ENCODE measurements at regions not wholly inside any gene's neighbourhood (a gene's known extent, or its start where the extent isn't known, plus 50 kb on each side); places are given as distances from the start of the nearest gene placed in this dataset.
"Not testable (repeated sequence)": the region's sequence is repeated elsewhere in the genome, so short reads cannot be mapped to it uniquely, and the experiment has no call there.

DNA sequence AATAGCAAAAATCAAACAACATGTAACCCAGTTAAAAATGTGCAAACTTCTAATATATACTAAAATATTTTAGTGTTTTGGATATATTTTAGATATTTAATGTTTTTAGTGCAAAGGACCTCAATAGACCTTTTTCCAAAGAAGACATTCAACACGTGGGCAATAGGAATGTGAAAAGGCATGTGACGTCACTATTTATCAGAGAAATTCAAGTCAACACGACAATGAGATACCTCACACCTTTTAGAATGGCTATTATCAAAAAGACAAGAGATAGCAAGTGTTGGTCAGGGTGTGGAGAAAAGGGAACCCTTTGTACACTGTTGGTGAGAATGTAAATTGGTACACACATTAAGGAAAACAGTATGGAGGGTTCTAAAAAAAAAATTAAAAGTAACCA, 115.6 kb upstream of the FAM47B start:
- H3K4me3 ChIP-seq (replicated peaks; ENCODE audit: low read depth, low read length) = no peak overlapping the region
- TF ChIP-seq, protein P1, sequence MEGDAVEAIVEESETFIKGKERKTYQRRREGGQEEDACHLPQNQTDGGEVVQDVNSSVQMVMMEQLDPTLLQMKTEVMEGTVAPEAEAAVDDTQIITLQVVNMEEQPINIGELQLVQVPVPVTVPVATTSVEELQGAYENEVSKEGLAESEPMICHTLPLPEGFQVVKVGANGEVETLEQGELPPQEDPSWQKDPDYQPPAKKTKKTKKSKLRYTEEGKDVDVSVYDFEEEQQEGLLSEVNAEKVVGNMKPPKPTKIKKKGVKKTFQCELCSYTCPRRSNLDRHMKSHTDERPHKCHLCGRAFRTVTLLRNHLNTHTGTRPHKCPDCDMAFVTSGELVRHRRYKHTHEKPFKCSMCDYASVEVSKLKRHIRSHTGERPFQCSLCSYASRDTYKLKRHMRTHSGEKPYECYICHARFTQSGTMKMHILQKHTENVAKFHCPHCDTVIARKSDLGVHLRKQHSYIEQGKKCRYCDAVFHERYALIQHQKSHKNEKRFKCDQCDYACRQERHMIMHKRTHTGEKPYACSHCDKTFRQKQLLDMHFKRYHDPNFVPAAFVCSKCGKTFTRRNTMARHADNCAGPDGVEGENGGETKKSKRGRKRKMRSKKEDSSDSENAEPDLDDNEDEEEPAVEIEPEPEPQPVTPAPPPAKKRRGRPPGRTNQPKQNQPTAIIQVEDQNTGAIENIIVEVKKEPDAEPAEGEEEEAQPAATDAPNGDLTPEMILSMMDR (IDR thresholded peaks at IDR 0.05; ENCODE audit: low read depth, low read length, missing control alignments) = no peak

DNA sequence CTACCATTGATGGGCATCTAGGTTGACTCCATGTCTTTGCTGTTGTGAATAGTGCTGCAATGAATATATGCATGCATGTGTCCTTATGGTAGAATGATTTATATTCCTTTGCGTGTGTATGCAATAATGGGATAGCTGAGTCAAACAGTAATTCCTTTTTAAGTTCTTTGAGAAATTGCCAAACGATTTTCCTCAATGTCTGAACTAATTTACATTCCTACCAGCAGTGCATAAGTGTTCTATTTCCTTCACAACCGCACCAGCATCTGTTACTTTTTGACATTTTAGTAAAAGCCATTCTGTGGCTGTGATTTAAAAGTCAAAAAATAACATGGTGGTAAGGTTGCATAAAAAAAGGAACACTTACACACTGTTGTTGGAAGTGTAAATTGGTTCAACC, 103.1 kb upstream of the FAM47B start:
- TF ChIP-seq, protein P1 (IDR thresholded peaks at IDR 0.05; ENCODE audit: low read depth, low read length, missing control alignments) = no peak
- DNase-seq (ENCODE audit: extremely low read depth, low read depth) = no peak
- H3K4me3 ChIP-seq (replicated peaks; ENCODE audit: low read depth, low read length) = no peak overlapping the region

More for the DNA sequence above, 115.6 kb upstream of the FAM47B start:
- DNase-seq (ENCODE audit: extremely low read depth, low read depth) = no peak

DNA sequence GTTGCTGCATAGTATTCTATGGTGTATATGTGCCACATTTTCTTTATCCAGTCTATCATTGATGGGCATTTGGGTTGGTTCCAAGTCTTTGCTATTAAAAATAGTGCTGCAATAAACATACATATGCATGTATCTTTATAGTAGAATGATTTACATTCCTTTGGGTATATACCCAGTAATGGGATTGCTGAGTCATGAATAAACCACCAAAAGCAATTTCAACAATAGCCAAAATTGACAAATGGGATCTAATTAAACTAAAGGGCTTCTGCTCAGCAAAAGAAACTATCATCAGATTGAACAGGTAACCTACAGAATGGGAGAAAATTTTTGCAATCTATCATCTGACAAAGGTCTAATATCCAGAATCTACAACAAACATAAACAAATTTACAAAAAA, 101.4 kb upstream of the FAM47B start:
- H3K4me3 ChIP-seq (replicated peaks; ENCODE audit: low read depth, low read length); DNase-seq (ENCODE audit: extremely low read depth, low read depth): not testable (repeated sequence)

DNA sequence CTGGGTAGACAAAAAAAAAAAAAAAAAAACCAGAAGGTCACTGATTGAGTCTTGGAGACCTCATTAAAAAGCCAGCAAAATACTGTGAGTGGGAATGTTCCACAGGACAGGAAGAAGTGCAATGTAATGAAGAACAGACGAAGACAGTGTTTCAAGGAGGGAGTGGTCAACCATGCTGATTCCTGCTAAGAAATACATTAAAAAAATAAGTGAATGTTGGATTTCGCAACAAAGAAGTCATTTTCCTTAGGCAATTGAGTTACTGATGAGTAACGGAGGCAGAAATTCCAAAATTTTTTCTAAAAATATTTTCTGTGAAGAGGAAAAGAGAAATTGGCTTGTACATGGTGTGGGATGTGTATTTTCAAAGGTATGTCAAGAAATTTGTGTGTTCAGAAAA, 94.3 kb upstream of the FAM47B start:
- TF ChIP-seq, protein P1 (IDR thresholded peaks at IDR 0.05; ENCODE audit: low read depth, low read length, missing control alignments) = no peak
- peak; percentile 2 for DNase-seq (ENCODE audit: extremely low read depth, low read depth)
- H3K4me3 ChIP-seq (replicated peaks; ENCODE audit: low read depth, low read length) = no peak overlapping the region

DNA sequence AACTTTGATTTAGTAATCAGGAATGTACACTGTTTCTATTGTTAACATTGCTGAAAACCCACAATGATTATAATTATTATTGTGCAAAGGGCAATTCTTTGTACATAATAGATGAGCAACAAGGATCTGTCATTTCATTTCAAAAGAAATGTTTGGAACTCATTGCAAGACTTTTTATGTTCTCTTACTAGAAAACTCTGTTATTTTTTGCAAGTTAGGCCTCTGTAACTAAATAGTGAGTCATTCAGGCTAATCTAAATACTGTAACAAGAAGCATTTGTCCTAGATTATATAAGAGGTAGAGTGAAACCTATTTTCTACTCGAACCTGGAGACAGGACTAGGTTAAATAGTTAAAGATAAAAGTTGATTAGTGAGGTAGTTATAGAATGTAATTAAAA, 93.2 kb upstream of the FAM47B start:
- no peak for DNase-seq (ENCODE audit: extremely low read depth, low read depth)
- H3K4me3 ChIP-seq (replicated peaks; ENCODE audit: low read depth, low read length) = no peak overlapping the region
- TF ChIP-seq, protein P1 (IDR thresholded peaks at IDR 0.05; ENCODE audit: low read depth, low read length, missing control alignments) = no peak

DNA sequence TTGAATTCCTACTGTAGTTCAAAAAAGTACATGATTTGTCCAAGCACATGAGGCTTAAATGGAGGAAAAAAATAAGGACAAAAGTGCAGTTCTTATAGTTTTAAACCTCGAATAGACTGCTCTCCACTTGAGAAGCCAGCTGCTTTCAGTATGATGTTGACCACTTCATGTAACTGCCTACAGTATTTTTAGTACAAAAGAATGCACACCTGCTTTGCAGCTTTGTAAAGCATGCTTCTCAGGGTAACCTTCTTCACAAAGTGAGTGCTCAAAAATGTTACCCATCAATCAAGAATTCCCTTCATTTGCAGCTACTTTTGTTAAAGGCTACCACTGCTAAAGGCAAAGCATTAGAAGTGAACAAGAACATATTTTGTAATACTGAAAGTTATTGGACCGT, 83.4 kb upstream of the FAM47B start:
- no peak for DNase-seq (ENCODE audit: extremely low read depth, low read depth)
- TF ChIP-seq, protein P1 (IDR thresholded peaks at IDR 0.05; ENCODE audit: low read depth, low read length, missing control alignments) = no peak
- no peak overlapping the region for H3K4me3 ChIP-seq (replicated peaks; ENCODE audit: low read depth, low read length)

DNA sequence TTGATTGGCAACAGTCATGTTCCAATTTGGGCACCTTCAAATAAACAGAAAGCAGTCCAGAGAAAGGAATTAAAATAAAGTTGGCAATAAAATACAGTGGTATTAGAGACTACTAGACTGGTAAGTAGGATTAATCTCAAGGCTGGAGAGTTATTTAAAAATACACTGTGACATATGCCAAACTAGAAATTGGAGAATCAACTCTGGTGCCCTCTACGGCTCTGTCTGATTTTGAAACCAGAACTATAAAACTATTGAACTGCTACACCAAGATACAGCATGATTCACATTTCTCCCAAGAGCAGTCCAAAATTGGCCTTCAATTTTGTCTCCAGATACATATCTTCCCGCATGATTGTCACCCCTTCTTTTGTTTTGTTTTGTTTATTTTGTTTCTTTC, 78.7 kb upstream of the FAM47B start:
- TF ChIP-seq, protein P1 (IDR thresholded peaks at IDR 0.05; ENCODE audit: low read depth, low read length, missing control alignments) = no peak
- H3K4me3 ChIP-seq (replicated peaks; ENCODE audit: low read depth, low read length) = no peak overlapping the region
- DNase-seq (ENCODE audit: extremely low read depth, low read depth) = no peak

Measured in HFF-Myc (cell line).